Stimulated activated CD4-positive, alpha-beta T cell treated with anti-CD3 and anti-CD28 coated beads, Interleukin-1b, Interleukin-23, amount 100 ng/mL, for 4 hours (primary cell): ENCODE measurements at regions not wholly inside any gene's neighbourhood (a gene's known extent, or its start where the extent isn't known, plus 50 kb on each side); places are given as distances from the start of the nearest gene placed in this dataset.

Source experiments
- DNase-seq, 2 donors: peaks; one replicate each; pipeline ENCODE4 v3.0.0-alpha.2; 2020; ENCODE audit warnings: low read depth in 2 of 2

DNA sequence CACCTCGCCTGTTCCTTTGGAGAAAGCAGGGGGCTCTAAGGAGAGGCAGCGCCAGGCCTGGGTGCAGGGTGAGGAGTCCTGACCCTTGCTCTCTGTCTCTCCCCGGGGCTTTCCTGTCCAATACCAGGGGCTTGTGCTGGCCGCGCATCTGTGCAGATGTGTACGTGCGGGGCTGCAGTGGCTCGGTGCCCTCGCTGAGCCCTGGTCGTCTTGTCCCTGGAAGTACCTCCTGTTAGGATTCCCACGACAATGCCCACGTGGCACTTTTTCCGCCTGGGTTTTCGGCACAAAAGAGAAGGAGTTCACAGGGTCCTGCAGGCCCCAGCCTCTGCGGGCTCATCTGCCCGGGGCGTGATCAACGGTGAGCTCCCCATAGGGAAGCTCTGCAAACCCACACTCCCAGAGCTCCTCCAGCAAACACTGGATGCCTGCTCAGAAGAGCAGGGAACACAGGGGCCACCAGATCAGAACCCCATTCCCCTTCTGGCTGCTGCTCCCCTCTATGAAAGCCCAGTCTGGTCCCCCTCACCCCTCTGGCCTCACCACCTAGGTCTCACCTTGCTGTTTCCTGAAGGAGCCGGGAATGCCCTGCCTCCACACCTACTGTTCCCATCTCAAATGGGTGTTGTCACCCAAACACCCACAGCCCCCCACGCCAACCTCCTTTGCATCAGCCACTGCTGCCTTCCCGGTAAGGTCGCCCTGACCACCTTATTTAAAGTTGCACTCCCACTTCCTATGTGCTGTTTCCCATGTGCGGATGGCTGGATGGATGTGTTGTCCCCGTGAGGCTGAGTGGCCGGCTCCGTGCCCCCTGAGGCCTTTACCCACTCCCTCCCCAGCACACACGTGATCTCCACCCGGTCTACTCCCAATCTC is 62.6 kb upstream of the PRR20G start:
- DNase-seq, result no peak

DNA sequence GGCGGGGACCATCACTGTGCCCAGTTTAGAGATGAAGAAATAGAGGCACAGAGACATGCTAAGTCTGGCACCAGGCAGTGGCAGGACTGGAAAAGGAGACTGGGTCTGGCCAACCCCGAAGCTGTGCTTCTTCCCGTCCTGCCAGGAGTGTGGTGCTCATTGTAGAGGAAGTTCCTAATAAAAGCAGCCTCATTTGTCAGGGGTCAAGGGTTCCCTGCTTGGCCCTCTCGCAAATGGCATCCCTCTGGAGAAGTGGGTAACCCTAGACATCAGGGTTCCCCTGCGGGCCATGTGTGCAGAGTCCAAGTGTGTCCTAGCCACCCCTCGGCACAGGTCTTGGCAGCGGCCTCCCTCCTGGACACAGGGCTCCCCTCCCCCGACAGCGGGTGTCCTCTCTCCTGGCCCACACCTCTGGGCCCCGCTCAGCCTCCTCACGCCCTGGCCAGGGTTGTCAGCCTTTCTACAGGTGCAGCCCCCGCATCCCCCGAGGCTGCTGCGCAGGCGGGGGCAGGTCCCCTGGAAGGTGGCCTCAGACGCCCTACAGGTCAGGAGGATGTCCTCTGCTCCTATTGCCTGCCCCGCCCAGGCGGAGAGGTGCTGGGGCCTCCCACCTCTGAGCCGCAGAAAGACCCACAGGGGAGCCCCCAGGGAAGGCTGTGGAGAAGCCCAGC is 61.8 kb upstream of the PRR20G start:
- no peak for DNase-seq

DNA sequence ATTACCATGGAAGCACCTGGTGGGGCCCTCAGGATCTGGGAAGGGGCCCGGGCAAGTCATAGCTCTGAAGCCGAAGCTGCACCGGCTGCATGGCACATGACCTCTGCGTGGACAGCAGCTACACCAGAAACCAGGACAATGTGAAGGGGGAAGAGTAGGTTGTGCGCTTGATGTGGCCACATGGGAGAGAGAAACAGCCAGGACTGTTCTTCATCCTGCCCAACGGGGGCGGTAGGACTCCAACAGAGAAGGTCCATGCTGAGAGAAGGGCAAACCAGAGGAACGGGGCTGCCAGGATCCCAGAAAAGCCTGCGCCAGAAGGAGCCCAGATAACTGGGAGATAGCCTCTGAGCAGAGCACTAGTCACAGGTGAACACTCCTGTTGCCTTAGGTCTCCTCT is 54.9 kb upstream of the PRR20G start:
- DNase-seq, result no peak

DNA sequence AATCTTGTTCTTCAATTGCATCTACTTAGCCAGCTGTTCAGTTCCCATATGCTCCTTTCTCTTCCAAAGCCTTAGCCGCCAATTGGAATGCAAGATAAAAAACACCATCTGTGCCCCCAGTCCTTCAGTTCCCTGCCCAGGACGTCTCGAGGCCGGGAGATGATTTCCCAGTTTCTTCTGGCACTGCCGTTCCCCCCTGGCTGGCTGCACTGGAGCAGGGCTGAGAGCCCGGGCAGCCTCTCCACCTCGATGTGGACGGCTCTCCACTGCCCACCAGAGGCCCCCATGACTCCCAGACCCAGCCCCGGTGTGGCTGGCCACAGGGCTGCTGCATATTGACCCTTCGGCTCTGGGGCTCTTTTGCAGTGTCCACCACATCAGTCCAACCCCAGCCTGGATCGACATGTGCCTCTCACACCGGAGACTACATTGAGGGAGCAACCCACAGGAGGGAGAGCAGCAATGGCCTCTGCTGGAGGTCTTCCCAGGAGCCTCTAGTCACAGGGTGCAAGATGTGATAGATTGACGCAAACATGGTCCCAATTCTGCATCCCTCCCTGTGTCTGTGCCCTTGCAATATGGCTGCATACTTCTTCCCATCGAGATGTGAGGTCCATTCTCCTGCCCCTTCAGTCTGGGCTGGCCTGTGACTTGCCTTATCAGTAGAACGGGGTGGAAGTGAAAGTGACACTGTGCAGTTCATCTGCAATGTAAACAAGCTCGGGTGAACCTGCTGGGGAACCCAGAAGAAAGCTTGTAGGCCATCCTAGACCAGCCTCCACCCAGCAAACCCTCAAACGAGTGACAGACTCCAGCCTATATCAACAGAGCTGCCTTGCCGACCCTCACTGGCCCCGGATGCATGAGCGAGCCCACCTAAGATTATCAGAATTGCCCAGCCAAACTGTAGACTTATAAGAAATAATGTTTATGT is 52.3 kb upstream of the PRR20G start:
- DNase-seq, result no peak

DNA sequence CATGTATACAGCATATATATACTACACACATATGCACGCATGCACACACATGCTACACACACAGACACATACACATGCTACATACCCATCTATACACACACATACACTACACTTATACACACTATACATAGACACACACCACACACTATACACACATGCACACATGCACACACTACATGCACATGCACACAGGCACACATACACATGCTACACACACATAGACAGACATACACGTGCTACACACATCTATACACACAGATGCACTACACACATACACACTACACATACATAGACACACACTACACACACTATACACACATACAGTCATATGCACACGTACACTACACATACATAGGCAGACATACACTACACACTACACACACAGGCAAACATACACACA is 51.2 kb upstream of the PRR20G start:
- DNase-seq, result no peak

DNA sequence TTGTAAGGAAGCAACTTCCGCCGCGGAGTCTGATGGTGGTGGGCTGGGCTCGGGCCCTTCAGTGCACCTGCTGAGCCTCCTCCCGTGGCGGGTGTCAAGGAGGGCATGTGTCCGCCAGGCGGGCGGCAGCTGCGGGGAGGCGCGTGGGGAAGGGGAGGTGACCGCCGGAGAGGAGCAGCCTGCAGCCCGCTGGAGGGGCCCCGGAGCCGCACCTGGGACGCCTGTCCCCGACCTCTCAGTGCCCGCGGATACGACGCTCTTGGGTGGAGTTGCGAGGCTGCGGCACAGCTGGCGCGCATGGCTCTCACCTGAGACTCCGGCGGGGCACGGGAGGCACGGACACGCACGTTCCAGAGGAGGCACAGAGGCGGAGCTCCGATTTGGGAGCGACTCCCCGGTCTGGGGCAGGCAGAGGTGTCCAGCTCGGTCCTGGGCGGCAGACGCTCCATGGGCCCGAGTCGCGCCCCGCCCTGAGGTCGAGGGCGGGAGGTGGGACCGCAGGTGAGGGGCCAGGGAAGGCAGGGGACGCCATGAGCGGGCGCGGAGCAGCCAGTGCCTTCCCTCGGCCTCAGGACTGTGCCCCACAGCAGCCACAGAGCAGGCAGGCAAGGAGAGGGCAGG is 50.2 kb upstream of the PRR20G start:
- DNase-seq, result no peak
